ENCODE measurements at regions not wholly inside any gene's neighbourhood (a gene's known extent, or its start where the extent isn't known, plus 50 kb on each side); places are given as distances from the start of the nearest gene placed in this dataset.

- TF ChIP-seq ESRRG (CRISPR knock-in tag; IDR thresholded peaks at IDR 0.05) (no peak), CREB5 (CRISPR knock-in tag; IDR thresholded peaks at IDR 0.05; ENCODE audit: low read depth) (no peak), ZC3H10 (CRISPR knock-in tag; IDR thresholded peaks at IDR 0.05) (no peak), GLIS3 (CRISPR knock-in tag; IDR thresholded peaks at IDR 0.05) (no peak), TOX (CRISPR knock-in tag; IDR thresholded peaks at IDR 0.05; ENCODE audit: borderline replicate concordance) (no peak), PATZ1 (CRISPR knock-in tag; IDR thresholded peaks at IDR 0.05; ENCODE audit: borderline replicate concordance) (no peak), CSRNP3 (CRISPR knock-in tag; IDR thresholded peaks at IDR 0.05) (no peak), PPARA (CRISPR knock-in tag; IDR thresholded peaks at IDR 0.05; ENCODE audit: borderline replicate concordance) (no peak), TCF4 (CRISPR knock-in tag; IDR thresholded peaks at IDR 0.05; ENCODE audit: borderline replicate concordance) (no peak), POU6F1 (CRISPR knock-in tag; IDR thresholded peaks at IDR 0.05; ENCODE audit: borderline replicate concordance, low read depth) (no peak), ARNTL (CRISPR knock-in tag; IDR thresholded peaks at IDR 0.05; ENCODE audit: borderline replicate concordance, low read depth) (no peak), CSDC2 (CRISPR knock-in tag; IDR thresholded peaks at IDR 0.05) (no peak)
These were observed 310.9 kb upstream of the SLITRK3 start for GRCh38 chr3:165507060-165507459.
